Globus pallidus (tissue), 1 donor: ENCODE measurements at regions not wholly inside any gene's neighbourhood (a gene's known extent, or its start where the extent isn't known, plus 50 kb on each side); places are given as distances from the start of the nearest gene placed in this dataset.

ENCODE experiments used
- DNase-seq: peaks from one replicate; pipeline ENCODE4 v3.0.0-alpha.2; 2015; ENCODE audit warnings: low spot score

GRCh38 chr3:59290358-59290757, 240.5 kb upstream of the CFAP20DC start:
- DNase-seq, result no peak

GRCh38 chr3:59289831-59290230, 240.0 kb upstream of the CFAP20DC start:
- no peak for DNase-seq

DNA sequence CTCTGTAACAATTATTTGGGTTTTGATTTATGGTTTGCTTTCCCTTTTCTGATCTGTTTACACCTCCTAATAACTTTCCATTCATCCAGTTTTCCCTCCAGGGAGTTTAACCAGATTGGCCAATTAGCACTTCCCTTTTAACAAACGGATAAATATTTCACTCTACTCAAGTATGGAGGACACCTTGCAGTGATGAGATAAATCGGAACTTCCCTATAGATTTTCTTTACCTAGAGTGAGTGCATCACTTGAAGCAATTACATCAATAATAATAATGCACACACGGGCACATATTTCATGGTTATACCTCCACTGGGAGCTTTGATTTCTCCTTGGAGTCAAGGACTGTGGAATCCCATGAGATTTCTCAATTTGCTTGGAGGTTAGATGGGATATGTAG, 239.1 kb upstream of the CFAP20DC start:
- DNase-seq, result no peak

GRCh38 chr3:59286791-59287531, 237.1 kb upstream of the CFAP20DC start:
- no peak for DNase-seq

- no peak for DNase-seq
Observed at GRCh38 chr3:59285560-59285959, 235.7 kb upstream of the CFAP20DC start.

- DNase-seq, result no peak
Observed at GRCh38 chr3:59284926-59285325, 235.1 kb upstream of the CFAP20DC start.

- no peak for DNase-seq
Observed at GRCh38 chr3:59280113-59280512, 230.3 kb upstream of the CFAP20DC start.

DNA sequence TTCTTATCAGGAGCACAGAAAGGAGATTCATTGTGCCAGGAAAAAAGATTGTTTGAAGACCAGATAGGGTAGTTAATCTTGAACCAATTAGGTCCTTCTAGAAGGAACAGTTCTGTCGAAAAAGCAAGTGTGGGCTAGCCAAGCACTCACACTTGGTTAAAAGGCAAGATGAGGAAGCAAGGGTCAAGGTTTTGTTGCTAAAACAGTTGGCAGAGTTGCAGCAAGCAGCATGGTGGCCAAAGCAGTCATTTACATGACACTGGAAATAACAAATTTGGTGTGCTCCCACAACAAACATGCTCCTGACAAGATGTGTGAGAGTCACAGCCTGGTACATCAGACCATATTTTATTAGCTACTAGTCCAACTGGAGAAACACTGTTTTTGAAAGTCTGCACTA, 228.0 kb upstream of the CFAP20DC start:
- no peak for DNase-seq

DNA sequence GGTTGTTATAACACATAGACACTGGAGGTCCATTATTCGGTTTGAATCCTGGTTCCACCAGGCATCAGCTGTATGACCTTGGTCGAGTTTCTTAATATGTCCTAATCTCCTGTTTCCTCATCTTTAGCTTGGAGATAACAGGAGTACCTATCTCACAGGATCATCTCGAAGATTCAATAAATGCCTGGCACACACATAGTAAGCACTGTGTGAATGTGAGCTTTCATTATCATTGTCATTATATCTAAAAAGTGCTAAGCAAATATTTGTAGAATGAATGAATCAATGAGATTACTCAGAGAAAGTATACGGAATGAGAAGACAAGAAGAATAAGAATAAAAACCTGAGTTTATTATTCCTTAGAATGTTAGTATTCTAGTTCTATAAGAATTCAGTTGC, 227.4 kb upstream of the CFAP20DC start:
- no peak for DNase-seq

- no peak for DNase-seq
Observed at GRCh38 chr3:59273976-59274375, 224.2 kb upstream of the CFAP20DC start.

DNA sequence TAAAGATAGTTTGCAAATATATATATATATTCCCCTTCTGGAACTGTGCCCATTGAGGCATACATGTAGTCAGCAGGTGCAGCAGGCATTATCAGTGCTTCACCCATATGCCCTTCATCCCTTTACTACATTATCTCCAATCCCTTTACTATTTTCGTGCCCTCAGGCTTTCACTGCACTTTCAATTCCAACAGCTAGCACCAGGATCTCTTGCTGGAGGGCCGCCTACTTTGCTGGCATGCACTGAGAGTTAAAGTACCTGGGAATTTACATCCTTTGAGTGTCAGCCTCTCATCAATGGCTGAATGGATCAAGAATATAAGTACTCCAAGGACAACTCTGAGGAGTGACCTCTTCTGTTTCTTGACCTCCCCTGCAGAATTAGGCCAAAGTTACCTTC, 222.1 kb upstream of the CFAP20DC start:
- DNase-seq, result no peak

DNA sequence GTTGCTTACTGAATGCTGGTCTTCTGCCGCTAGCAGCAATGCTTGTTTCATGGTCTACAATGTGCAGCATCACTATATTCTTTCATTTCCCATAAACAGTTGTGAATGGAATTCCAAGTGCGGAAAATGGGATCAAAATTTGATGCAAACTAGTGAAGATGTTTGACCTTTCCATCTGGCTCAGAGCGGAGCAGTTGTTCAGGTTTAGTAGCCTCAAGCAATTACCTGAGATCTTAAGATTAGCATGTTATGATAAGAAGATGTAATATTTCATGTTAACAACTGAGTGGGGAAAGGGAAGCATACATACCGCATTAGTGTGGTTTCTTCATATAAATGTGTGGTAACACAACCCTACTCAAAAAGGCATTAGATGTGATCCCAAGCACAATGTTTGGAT, 221.1 kb upstream of the CFAP20DC start:
- no peak for DNase-seq

- no peak for DNase-seq
Observed at GRCh38 chr3:59270209-59270608, 220.4 kb upstream of the CFAP20DC start.

GRCh38 chr3:59268170-59268569, 218.3 kb upstream of the CFAP20DC start:
- DNase-seq, result no peak

DNA sequence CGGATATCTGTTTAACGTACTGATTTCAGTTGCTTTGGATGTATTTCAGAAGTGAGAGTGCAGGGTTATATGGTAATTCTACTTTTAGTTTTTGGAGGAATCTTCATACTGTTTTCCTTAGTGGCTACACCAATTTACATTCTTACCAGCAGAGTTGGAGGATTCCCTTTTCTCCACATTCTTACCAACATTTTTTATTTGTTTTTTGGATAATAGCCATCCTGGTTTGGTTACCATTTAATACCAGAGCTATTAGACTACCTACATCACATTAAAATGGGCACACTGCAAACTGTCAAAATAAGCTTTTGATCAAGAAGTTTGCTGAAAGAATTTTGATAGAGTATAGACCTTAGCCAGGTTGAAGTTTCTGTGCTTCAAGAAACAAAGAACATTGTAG, 217.2 kb upstream of the CFAP20DC start:
- no peak for DNase-seq

- DNase-seq, result no peak
Observed at GRCh38 chr3:59266551-59266950, 216.7 kb upstream of the CFAP20DC start.

GRCh38 chr3:59265566-59265965, 215.7 kb upstream of the CFAP20DC start:
- no peak for DNase-seq

DNA sequence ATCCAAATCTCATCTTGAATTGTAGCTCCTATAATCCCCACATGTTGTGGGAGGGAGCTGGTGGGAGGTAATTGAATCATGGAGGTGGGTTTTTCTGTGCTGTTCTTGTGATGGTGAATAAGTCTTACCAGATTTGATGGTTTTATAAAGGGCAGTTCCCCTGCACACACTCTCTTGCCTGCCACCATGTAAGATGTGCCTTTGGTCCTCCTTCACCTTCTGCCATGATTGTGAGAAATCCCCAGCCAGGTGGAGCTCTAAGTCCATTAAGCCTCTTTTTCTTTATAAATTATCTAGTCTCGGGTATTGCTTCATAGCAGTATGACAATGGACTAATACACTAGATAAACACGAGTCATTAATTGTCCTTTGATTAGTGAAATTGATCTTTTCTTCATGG, 214.5 kb upstream of the CFAP20DC start:
- DNase-seq, result no peak

- no peak for DNase-seq
Observed at GRCh38 chr3:59263152-59263551, 213.3 kb upstream of the CFAP20DC start.

GRCh38 chr3:59262076-59262498, 212.3 kb upstream of the CFAP20DC start:
- DNase-seq, result no peak

GRCh38 chr3:59261009-59261408, 211.2 kb upstream of the CFAP20DC start:
- DNase-seq, result no peak

DNA sequence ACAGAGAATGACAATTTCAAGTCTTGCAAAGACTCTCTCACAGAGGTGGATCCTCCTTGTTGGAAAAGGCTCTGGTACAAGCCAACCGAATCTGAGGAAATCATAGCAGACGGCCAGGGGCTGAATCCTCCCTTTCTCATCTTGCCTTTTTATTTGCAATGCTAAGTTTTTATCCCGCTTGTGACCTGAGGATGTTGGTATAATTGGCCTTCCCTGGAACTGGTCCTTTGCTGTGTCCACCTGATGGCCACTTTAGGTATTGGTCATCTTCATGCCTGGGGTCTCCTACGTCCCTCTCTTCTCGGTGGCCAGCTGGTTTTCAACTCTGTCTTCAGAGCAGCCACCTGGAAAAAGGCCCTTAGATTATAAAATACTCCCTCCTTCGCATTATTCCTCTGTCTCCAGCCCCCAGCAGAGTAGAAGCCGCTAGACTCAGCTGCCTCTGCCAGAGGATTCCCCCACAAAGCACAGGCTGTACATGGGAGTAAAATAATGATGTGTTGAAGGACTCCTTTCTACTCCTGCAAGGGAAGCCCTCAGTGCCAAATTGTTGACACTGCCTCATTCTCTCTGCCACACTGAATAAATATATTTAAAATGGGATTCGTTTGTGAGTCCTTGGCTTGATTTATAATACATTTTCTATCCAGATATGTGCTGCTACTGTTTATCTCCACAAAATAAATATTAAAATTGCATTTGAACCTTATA, 208.9 kb upstream of the CFAP20DC start:
- DNase-seq, result no peak

GRCh38 chr3:59257506-59257905, 207.7 kb upstream of the CFAP20DC start:
- DNase-seq, result no peak

- no peak for DNase-seq
Observed at GRCh38 chr3:59256230-59256629, 206.4 kb upstream of the CFAP20DC start.
